Osteocyte (in vitro differentiated cells): ENCODE measurements at regions not wholly inside any gene's neighbourhood (a gene's known extent, or its start where the extent isn't known, plus 50 kb on each side); places are given as distances from the start of the nearest gene placed in this dataset.
A peak's percentile ranks its signal among the peaks of the same experiment; 100 is the strongest.

Experiments
- DNase-seq: peaks from one replicate; pipeline ENCODE4 v3.0.0; 2021; ENCODE audit warnings: mixed read lengths; ENCODE audit not compliant: unreplicated experiment; ENCODE audit errors: extremely low spot score
- H3K27ac Mint-ChIP-seq: one replicate; pipeline ENCODE4 v1.8.0; 2021; ENCODE audit warnings: mild to moderate bottlenecking, mixed read lengths; ENCODE audit not compliant: unreplicated experiment
- H3K27me3 Mint-ChIP-seq: one replicate; pipeline ENCODE4 v1.8.0; 2021; ENCODE audit warnings: mixed read lengths; ENCODE audit not compliant: unreplicated experiment
- H3K36me3 Mint-ChIP-seq: one replicate; pipeline ENCODE4 v1.8.0; 2021; ENCODE audit warnings: mixed read lengths; ENCODE audit not compliant: unreplicated experiment
- H3K4me1 Mint-ChIP-seq: one replicate; pipeline ENCODE4 v1.8.0; 2021; ENCODE audit warnings: mixed read lengths; ENCODE audit not compliant: unreplicated experiment
- H3K4me3 Mint-ChIP-seq: one replicate; pipeline ENCODE4 v1.8.0; 2021; ENCODE audit warnings: mild to moderate bottlenecking, moderate library complexity, mixed read lengths; ENCODE audit not compliant: unreplicated experiment
- H3K9me3 Mint-ChIP-seq: one replicate; pipeline ENCODE4 v1.8.0; 2021; ENCODE audit warnings: mixed read lengths; ENCODE audit not compliant: unreplicated experiment
- TF ChIP-seq, protein P1 (sequence below): fragments of 200-600 bp; sonication (generic); IDR thresholded peaks from 2 replicates; pipeline ENCODE4 v1.5.0; 2021; ENCODE audit warnings: antibody characterized with exemption, mild to moderate bottlenecking, moderate library complexity

DNA sequence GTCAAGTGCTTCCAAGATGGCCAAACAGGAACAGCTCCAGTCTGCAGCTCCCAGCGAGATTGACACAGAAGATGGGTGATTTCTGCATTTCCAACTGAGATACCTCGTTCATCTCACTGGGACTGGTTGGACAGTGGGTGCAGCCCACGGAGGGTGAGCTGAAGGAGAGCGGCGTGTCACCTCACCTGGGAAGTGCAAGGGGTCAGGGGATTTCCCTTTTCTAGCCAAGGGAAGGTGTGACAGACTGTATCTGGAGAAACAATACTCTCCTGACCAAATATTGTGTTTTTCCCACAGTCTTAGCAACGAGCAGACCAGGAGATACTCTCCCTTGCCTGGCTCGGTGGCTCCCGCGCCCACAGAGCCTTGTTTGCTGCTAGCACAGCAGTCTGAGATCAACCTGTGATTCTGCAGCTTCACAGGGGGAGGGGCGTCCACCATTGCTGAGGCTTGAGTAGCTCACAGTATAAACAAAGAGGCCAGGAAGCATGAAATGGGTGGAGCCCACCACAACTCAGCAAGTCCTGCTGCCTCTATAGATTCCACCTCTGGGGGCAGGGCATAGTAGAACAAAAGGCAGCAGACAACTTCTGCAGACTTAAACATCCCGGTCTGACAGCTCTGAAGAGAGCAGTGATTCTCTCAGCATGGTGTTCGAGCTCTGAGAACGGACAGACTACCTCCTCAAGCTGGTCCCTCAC, 293.5 kb upstream of the SUCLG2 start:
- H3K4me1 Mint-ChIP-seq, result no peaks in the 10 kb centered on the region
- no peak for DNase-seq
- no peaks in the 10 kb centered on the region for H3K27me3 Mint-ChIP-seq
- no peak overlapping the region for H3K27ac Mint-ChIP-seq
- TF ChIP-seq, protein P1, sequence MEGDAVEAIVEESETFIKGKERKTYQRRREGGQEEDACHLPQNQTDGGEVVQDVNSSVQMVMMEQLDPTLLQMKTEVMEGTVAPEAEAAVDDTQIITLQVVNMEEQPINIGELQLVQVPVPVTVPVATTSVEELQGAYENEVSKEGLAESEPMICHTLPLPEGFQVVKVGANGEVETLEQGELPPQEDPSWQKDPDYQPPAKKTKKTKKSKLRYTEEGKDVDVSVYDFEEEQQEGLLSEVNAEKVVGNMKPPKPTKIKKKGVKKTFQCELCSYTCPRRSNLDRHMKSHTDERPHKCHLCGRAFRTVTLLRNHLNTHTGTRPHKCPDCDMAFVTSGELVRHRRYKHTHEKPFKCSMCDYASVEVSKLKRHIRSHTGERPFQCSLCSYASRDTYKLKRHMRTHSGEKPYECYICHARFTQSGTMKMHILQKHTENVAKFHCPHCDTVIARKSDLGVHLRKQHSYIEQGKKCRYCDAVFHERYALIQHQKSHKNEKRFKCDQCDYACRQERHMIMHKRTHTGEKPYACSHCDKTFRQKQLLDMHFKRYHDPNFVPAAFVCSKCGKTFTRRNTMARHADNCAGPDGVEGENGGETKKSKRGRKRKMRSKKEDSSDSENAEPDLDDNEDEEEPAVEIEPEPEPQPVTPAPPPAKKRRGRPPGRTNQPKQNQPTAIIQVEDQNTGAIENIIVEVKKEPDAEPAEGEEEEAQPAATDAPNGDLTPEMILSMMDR, result no peak
- H3K9me3 Mint-ChIP-seq, result peaks cover 17% of the 10 kb centered on the region
- no peaks in the 10 kb centered on the region for H3K36me3 Mint-ChIP-seq
- H3K4me3 Mint-ChIP-seq, result no peak overlapping the region

DNA sequence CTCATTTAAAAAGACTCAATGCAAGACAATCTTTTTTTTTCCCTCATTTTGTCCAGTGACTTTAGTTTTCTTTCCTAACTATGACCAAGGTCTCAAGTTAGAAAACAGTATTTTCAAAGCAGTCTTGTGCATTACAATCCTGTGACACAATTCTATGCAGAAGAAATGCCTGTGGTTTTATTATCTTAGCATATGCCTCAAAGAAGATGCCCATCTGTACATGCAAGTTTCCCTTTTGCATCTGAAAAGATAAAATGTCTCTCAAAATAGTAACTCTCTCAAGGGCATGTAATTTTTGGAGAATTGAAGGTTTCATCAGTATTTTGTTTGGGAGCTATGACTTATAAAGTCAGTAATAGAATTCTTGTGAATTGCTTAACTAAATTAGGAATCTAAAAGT, 292.0 kb upstream of the SUCLG2 start:
- TF ChIP-seq, protein P1, result no peak
- no peak overlapping the region for H3K4me3 Mint-ChIP-seq
- no peak overlapping the region for H3K27ac Mint-ChIP-seq
- no peaks in the 10 kb centered on the region for H3K27me3 Mint-ChIP-seq
- peaks cover 14% of the 10 kb centered on the region for H3K9me3 Mint-ChIP-seq
- no peaks in the 10 kb centered on the region for H3K4me1 Mint-ChIP-seq
- DNase-seq, result no peak
- no peaks in the 10 kb centered on the region for H3K36me3 Mint-ChIP-seq

DNA sequence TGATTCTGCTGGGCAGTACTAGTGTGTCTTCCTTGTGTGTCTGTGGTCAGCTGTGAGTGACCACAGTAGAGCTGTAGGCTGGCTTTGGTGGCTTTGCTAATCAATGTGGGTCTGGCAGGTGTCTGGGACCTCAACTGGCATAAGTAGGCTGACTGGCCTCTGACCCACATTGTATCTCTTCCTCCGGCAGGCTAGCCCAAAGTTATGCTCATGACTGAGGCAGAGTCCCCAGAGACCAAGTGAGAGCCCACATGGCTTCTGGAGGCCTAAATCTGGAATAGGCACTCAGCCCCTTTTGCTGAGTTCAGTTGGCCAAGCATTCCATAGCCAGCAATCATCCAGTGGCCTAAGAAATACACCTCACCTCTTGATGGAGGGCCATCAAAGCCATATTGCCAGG, 289.1 kb upstream of the SUCLG2 start:
- Mint-ChIP-seq H3K4me1 (no peaks in the 10 kb centered on the region), H3K4me3 (no peak overlapping the region), H3K36me3 (no peaks in the 10 kb centered on the region), H3K27ac (no peak overlapping the region), H3K9me3 (no peaks in the 10 kb centered on the region), H3K27me3 (peaks cover 3% of the 10 kb centered on the region)
- TF ChIP-seq, protein P1, result no peak
- no peak for DNase-seq

DNA sequence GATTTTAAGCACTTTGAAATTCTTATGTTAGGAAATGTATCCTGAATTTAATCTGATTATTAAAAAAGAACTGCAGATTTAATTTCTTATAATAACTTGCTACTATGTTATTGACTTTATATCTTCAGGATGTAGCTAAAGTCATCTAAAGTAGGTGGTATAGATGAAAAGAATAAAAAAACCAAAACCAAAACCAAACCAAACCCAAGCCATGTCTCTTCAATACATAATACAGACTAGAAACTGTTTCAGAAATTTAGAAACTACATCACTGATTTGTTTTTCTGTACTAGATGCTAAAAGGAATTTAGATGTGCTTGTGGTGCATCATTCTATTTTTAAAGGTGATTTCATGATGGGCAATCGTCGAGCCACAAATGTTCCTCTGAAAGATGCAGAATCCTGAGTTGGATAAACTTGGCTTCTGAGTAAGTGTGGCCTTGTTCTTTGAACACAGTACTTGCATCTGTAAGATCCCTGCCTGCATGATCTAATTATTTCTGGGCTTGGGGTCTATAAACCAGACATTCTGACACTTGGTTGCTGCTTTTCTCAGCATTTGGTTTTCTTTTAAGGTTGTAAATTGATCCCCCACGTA, 287.1 kb upstream of the SUCLG2 start:
- no peaks in the 10 kb centered on the region for H3K9me3 Mint-ChIP-seq
- TF ChIP-seq, protein P1, result no peak
- no peak overlapping the region for H3K4me3 Mint-ChIP-seq
- no peak for DNase-seq
- H3K27me3 Mint-ChIP-seq, result peaks cover 3% of the 10 kb centered on the region
- H3K27ac Mint-ChIP-seq, result no peak overlapping the region
- H3K36me3 Mint-ChIP-seq, result no peaks in the 10 kb centered on the region
- no peaks in the 10 kb centered on the region for H3K4me1 Mint-ChIP-seq

DNA sequence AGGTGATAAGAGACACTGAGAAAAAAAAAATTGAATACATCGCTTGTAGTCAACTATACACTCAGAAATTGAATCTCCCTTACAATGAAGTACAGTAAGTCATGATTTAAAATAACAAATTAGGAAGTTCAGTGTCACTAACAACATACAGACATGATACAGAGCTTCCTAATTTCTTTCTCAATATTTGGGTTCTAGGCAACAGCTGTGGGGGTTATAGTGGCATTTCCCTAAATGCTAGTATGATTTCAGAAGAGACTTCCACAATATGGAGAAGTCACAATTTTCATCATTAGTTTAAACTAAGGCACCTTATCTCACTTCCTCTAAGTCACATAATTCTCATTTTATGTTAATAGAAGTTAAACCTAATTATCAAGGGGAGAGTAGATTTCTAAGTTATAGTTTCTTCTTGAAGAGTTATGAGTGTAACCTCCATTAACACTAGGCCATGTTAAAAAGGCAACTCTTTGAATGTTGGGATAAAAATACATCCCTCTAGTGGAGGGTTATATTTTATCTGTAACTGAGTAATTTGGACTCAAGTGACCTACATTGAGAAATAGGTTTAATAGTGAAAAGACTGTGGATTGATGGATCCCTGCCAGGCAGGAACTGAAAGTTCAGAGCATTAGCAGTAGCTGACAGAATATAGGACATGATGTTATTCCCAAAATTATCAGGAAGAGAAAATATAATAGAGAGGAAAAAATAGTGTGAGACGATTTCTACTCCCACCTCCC, 286.0 kb upstream of the SUCLG2 start:
- Mint-ChIP-seq H3K36me3 (no peaks in the 10 kb centered on the region), H3K9me3 (peaks cover 2% of the 10 kb centered on the region), H3K4me3 (no peak overlapping the region), H3K27me3 (peaks cover 3% of the 10 kb centered on the region), H3K27ac (no peak overlapping the region), H3K4me1 (no peaks in the 10 kb centered on the region)
- TF ChIP-seq, protein P1, result peak; percentile 20
- no peak for DNase-seq
